ENCODE measurements at regions not wholly inside any gene's neighbourhood (a gene's known extent, or its start where the extent isn't known, plus 50 kb on each side); places are given as distances from the start of the nearest gene placed in this dataset.

- Mint-ChIP-seq H3K36me3 (ENCODE audit: low read depth) (no peaks in the 10 kb centered on the region), H3K9me3 (no peaks in the 10 kb centered on the region), H3K27me3 (ENCODE audit: low read depth) (no peaks in the 10 kb centered on the region), H3K27ac (ENCODE audit: unreplicated experiment) (no peak overlapping the region), H3K4me1 (peaks cover 7% of the 10 kb centered on the region), H3K4me3 (no peak overlapping the region)
- no peak for TF ChIP-seq CTCF (conservative IDR thresholded peaks at IDR 0.05)
- DNase-seq (ENCODE audit: low read depth, low spot score) = no peak
These were observed 242.1 kb upstream of the MYT1L start for GRCh38 chr2:2573205-2573604.

- no peak overlapping the region for H3K27ac Mint-ChIP-seq (ENCODE audit: unreplicated experiment)
- no peak overlapping the region for H3K4me3 Mint-ChIP-seq
- H3K27me3 Mint-ChIP-seq (ENCODE audit: low read depth) = no peaks in the 10 kb centered on the region
- peaks cover 7% of the 10 kb centered on the region for H3K4me1 Mint-ChIP-seq
- H3K36me3 Mint-ChIP-seq (ENCODE audit: low read depth) = no peaks in the 10 kb centered on the region
- no peaks in the 10 kb centered on the region for H3K9me3 Mint-ChIP-seq
- no peak for DNase-seq (ENCODE audit: low read depth, low spot score)
- no peak for TF ChIP-seq CTCF (conservative IDR thresholded peaks at IDR 0.05)
These were observed 241.5 kb upstream of the MYT1L start for GRCh38 chr2:2572393-2573204.

GRCh38 chr2:2571301-2572150, 240.5 kb upstream of the MYT1L start:
- Mint-ChIP-seq H3K4me1 (peaks cover 4% of the 10 kb centered on the region), H3K4me3 (no peak overlapping the region), H3K9me3 (no peaks in the 10 kb centered on the region), H3K27ac (ENCODE audit: unreplicated experiment) (no peak overlapping the region), H3K27me3 (ENCODE audit: low read depth) (no peaks in the 10 kb centered on the region), H3K36me3 (ENCODE audit: low read depth) (no peaks in the 10 kb centered on the region)
- no peak for TF ChIP-seq CTCF (conservative IDR thresholded peaks at IDR 0.05)
- no peak for DNase-seq (ENCODE audit: low read depth, low spot score)

- DNase-seq (ENCODE audit: low read depth, low spot score) = no peak
- Mint-ChIP-seq H3K4me1 (peaks cover 4% of the 10 kb centered on the region), H3K27ac (ENCODE audit: unreplicated experiment) (no peak overlapping the region), H3K36me3 (ENCODE audit: low read depth) (no peaks in the 10 kb centered on the region), H3K9me3 (no peaks in the 10 kb centered on the region), H3K4me3 (no peak overlapping the region), H3K27me3 (ENCODE audit: low read depth) (no peaks in the 10 kb centered on the region)
- TF ChIP-seq CTCF (conservative IDR thresholded peaks at IDR 0.05) = no peak
These were observed 239.8 kb upstream of the MYT1L start for GRCh38 chr2:2570871-2571270.

GRCh38 chr2:2570360-2570759, 239.3 kb upstream of the MYT1L start:
- H3K9me3 Mint-ChIP-seq = no peaks in the 10 kb centered on the region
- no peaks in the 10 kb centered on the region for H3K36me3 Mint-ChIP-seq (ENCODE audit: low read depth)
- H3K4me3 Mint-ChIP-seq = no peak overlapping the region
- TF ChIP-seq CTCF (conservative IDR thresholded peaks at IDR 0.05) = no peak
- peak overlapping the region; percentile 6 for H3K27ac Mint-ChIP-seq (ENCODE audit: unreplicated experiment)
- DNase-seq (ENCODE audit: low read depth, low spot score) = no peak
- peaks cover 4% of the 10 kb centered on the region for H3K4me1 Mint-ChIP-seq
- no peaks in the 10 kb centered on the region for H3K27me3 Mint-ChIP-seq (ENCODE audit: low read depth)
